Astrocyte of the cerebellum (primary cell): ENCODE measurements at regions not wholly inside any gene's neighbourhood (a gene's known extent, or its start where the extent isn't known, plus 50 kb on each side); places are given as distances from the start of the nearest gene placed in this dataset.

Experiments used
- DNase-seq: peaks from one replicate; pipeline ENCODE4 v3.0.0-alpha.2; 2011; ENCODE audit warnings: low read depth
- H3K4me3 ChIP-seq: 2 replicates; pipeline ENCODE4 v1.5.1; 2011; ENCODE audit warnings: mild to moderate bottlenecking, low read depth, low read length, moderate library complexity
- CTCF ChIP-seq: IDR thresholded peaks from 2 replicates; pipeline ENCODE4 v1.5.1; 2012; ENCODE audit warnings: low read length, low read depth, moderate library complexity, mild to moderate bottlenecking; ENCODE audit errors: missing control alignments
- in situ Hi-C: cut with HindIII; loops from 2 replicates; pipeline ENCODE4 v1.10.0; 2017; ENCODE audit warnings: low sequenced_read_pairs

- in situ Hi-C loops, result no loop called here
- TF ChIP-seq CTCF, result no peak
- H3K4me3 ChIP-seq, result no peak overlapping the region
Observed at GRCh38 chr11:70539360-70540095, 141.2 kb downstream of the CTTN start.

GRCh38 chr11:70540196-70540595, 141.9 kb downstream of the CTTN start:
- DNase-seq, result no peak
- H3K4me3 ChIP-seq, result no peak overlapping the region
- in situ Hi-C loops, result no loop called here
- TF ChIP-seq CTCF, result no peak

More at GRCh38 chr11:70539360-70540095, 141.2 kb downstream of the CTTN start:
- DNase-seq, result no peak

GRCh38 chr11:70541176-70541575, 142.8 kb downstream of the CTTN start:
- no peak for DNase-seq
- H3K4me3 ChIP-seq, result no peak overlapping the region
- TF ChIP-seq CTCF, result no peak
- in situ Hi-C loops, result no loop called here

- DNase-seq, result no peak
- no peak for TF ChIP-seq CTCF
- H3K4me3 ChIP-seq, result no peak overlapping the region
- in situ Hi-C loops, result no loop called here
Observed at GRCh38 chr11:70541699-70542098, 143.4 kb downstream of the CTTN start.

DNA sequence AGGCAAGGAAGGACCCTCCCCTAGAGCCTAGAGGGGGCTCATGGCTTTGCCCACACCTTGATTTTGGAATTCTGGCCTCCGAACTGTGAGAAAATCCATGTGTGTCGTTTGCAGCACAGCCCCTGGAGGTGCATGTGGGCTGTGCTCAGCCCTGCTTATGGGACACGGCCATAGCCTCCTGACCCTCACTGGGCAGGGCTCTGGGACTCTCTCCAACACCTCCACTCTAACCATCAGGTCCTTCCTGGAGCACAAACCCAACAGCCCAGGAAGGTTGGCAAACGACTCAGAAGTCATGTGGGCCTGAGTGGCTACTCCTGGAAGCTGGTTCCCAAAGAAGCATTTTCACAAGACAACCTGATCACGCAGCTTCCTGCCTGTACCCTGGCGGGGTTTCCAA, 144.1 kb downstream of the CTTN start:
- in situ Hi-C loops, result no loop called here

DNA sequence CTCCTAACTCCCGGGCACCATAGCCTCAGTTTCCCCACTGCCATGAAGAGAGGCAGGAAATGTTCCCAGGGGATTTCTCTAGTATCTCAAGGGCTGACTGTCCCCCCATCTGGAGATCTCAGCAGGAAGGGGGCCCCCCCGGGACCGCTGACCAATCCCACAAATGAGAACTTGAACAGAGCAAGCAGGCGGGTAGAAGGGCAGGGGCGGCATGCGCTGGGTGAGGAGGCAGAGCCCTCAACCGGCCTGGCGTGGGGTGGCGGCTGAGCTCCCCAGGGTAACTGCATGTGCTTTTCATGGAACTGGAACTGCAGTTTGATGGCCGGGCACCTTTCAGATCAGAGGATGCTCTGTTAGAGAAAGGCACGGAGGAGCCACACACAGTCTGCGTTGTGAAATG, 144.5 kb downstream of the CTTN start:
- in situ Hi-C loops, result no loop called here
- no peak for TF ChIP-seq CTCF
- H3K4me3 ChIP-seq, result no peak overlapping the region
- no peak for DNase-seq

More for the DNA sequence above, 144.1 kb downstream of the CTTN start:
- TF ChIP-seq CTCF, result no peak
- no peak overlapping the region for H3K4me3 ChIP-seq
- DNase-seq, result no peak
